Smooth muscle cell (in vitro differentiated cells): ENCODE measurements at regions not wholly inside any gene's neighbourhood (a gene's known extent, or its start where the extent isn't known, plus 50 kb on each side); places are given as distances from the start of the nearest gene placed in this dataset.

Source experiments
- DNase-seq: peaks from one replicate; lab custom pipeline; 2025; ENCODE audit not compliant: unreplicated experiment; lab: John Stamatoyannopoulos, UW
- H2AFZ ChIP-seq: fragments of 200-600 bp; sonication (generic); 2 replicates; pipeline ENCODE4 v1.6.0; 2016; ENCODE audit warnings: antibody characterized with exemption, low read depth, mild to moderate bottlenecking
- H3F3A ChIP-seq: fragments of 200-600 bp; sonication (generic); 2 replicates; pipeline ENCODE4 v1.6.0; 2017; ENCODE audit warnings: antibody characterized with exemption, low read depth
- H3K27ac ChIP-seq: fragments of 200-600 bp; sonication (generic); 2 replicates; pipeline ENCODE4 v1.5.1; 2016; ENCODE audit warnings: low read depth, mild to moderate bottlenecking
- H3K27me3 ChIP-seq: fragments of 200-600 bp; sonication (generic); 2 replicates; pipeline ENCODE4 v1.6.1; 2016; ENCODE audit warnings: low read depth, mild to moderate bottlenecking
- H3K36me3 ChIP-seq: fragments of 200-600 bp; sonication (generic); 2 replicates; pipeline ENCODE4 v1.5.1; 2016; ENCODE audit warnings: low read depth
- H3K4me1 ChIP-seq: fragments of 200-600 bp; sonication (generic); 2 replicates; pipeline ENCODE4 v1.5.1; 2016; ENCODE audit warnings: low read depth
- H3K4me2 ChIP-seq: fragments of 200-600 bp; sonication (generic); 2 replicates; pipeline ENCODE4 v1.6.0; 2016; ENCODE audit warnings: mild to moderate bottlenecking
- H3K4me3 ChIP-seq: fragments of 200-600 bp; sonication (generic); 2 replicates; pipeline ENCODE4 v1.5.1; 2016; ENCODE audit warnings: mild to moderate bottlenecking
- H3K79me2 ChIP-seq: fragments of 200-600 bp; sonication (generic); 2 replicates; pipeline ENCODE4 v1.6.0; 2016; ENCODE audit warnings: low read depth, mild to moderate bottlenecking
- H3K9ac ChIP-seq: fragments of 200-600 bp; sonication (generic); 2 replicates; pipeline ENCODE4 v1.6.0; 2016; ENCODE audit warnings: low read depth
- H3K9me3 ChIP-seq: fragments of 200-600 bp; sonication (generic); replicated peaks from 2 replicates; pipeline ENCODE4 v1.5.1; 2016; ENCODE audit warnings: low read depth
- H4K20me1 ChIP-seq: fragments of 200-600 bp; sonication (generic); 2 replicates; pipeline ENCODE4 v1.6.0; 2016; ENCODE audit warnings: low read depth
- CTCF ChIP-seq: fragments of 200-600 bp; sonication (generic); IDR thresholded peaks from 2 replicates; pipeline ENCODE4 v1.5.1; 2017; ENCODE audit warnings: borderline replicate concordance, mild to moderate bottlenecking, antibody characterized with exemption; ENCODE audit not compliant: insufficient read depth, poor library complexity, severe bottlenecking
- WGBS: methylation state at CpG from one replicate; pipeline ENCODE4 v1.1.7; 2016; ENCODE audit warnings: low lambda C conversion rate; 5-methylcytosine and 5-hydroxymethylcytosine counted together

GRCh38 chr4:110265001-110265400 lies 66.6 kb upstream of the ELOVL6 start:
- Histone ChIP-seq H3F3A (no peaks in the 10 kb centered on the region), H3K4me2 (no peak overlapping the region), H3K27me3 (no peaks in the 10 kb centered on the region), H3K9ac (no peak overlapping the region), H3K4me1 (no peaks in the 10 kb centered on the region), H3K36me3 (no peaks in the 10 kb centered on the region), H3K79me2 (no peaks in the 10 kb centered on the region), H2AFZ (no peak overlapping the region), H3K27ac (no peak overlapping the region), H3K4me3 (no peak overlapping the region), H4K20me1 (no peaks in the 10 kb centered on the region), H3K9me3 (no peaks in the 10 kb centered on the region)
- no peak for DNase-seq
- TF ChIP-seq CTCF, result no peak
- 89% methylated on average over 5 of the region's 5 CpGs for whole genome bisulfite sequencing

GRCh38 chr4:110260299-110260698 lies 61.9 kb upstream of the ELOVL6 start:
- H3K9me3 ChIP-seq, result no peaks in the 10 kb centered on the region

GRCh38 chr4:110250023-110250387 lies 51.6 kb upstream of the ELOVL6 start:
- no peaks in the 10 kb centered on the region for H3F3A ChIP-seq
- no peak for TF ChIP-seq CTCF
- no peaks in the 10 kb centered on the region for H4K20me1 ChIP-seq
- H3K79me2 ChIP-seq, result no peaks in the 10 kb centered on the region
- no peak overlapping the region for H3K9ac ChIP-seq
- no peaks in the 10 kb centered on the region for H3K4me1 ChIP-seq
- H3K9me3 ChIP-seq, result no peaks in the 10 kb centered on the region
- 84% methylated on average over 5 of the region's 5 CpGs for WGBS
- no peak overlapping the region for H3K4me2 ChIP-seq
- H3K4me3 ChIP-seq, result no peak overlapping the region
- H3K36me3 ChIP-seq, result no peaks in the 10 kb centered on the region
- no peak overlapping the region for H3K27ac ChIP-seq
- H2AFZ ChIP-seq, result no peak overlapping the region
- no peaks in the 10 kb centered on the region for H3K27me3 ChIP-seq
- no peak for DNase-seq

More at GRCh38 chr4:110260299-110260698, 61.9 kb upstream of the ELOVL6 start:
- H3F3A ChIP-seq, result no peaks in the 10 kb centered on the region
- no peak overlapping the region for H3K4me3 ChIP-seq
- no peak overlapping the region for H3K4me2 ChIP-seq
- no peaks in the 10 kb centered on the region for H3K79me2 ChIP-seq
- no peak for TF ChIP-seq CTCF
- no peaks in the 10 kb centered on the region for H3K36me3 ChIP-seq
- H3K27ac ChIP-seq, result no peak overlapping the region
- 87% methylated on average over 4 of the region's 4 CpGs for WGBS
- H3K9ac ChIP-seq, result no peak overlapping the region
- no peak for DNase-seq
- H4K20me1 ChIP-seq, result no peaks in the 10 kb centered on the region
- H3K4me1 ChIP-seq, result no peaks in the 10 kb centered on the region
- H3K27me3 ChIP-seq, result no peaks in the 10 kb centered on the region
- H2AFZ ChIP-seq, result no peak overlapping the region

GRCh38 chr4:110248831-110249253 lies 50.4 kb upstream of the ELOVL6 start:
- 70% methylated on average over 5 of the region's 5 CpGs for WGBS
- Histone ChIP-seq H3F3A (no peaks in the 10 kb centered on the region), H3K27ac (no peak overlapping the region), H3K4me2 (no peak overlapping the region), H3K36me3 (no peaks in the 10 kb centered on the region), H3K27me3 (no peaks in the 10 kb centered on the region), H3K4me3 (no peak overlapping the region), H4K20me1 (no peaks in the 10 kb centered on the region), H3K79me2 (no peaks in the 10 kb centered on the region), H3K9ac (no peak overlapping the region), H3K9me3 (no peaks in the 10 kb centered on the region), H2AFZ (no peak overlapping the region), H3K4me1 (no peaks in the 10 kb centered on the region)
- no peak for DNase-seq
- no peak for TF ChIP-seq CTCF
